GM23338 (cell line): ENCODE measurements at regions not wholly inside any gene's neighbourhood (a gene's known extent, or its start where the extent isn't known, plus 50 kb on each side); places are given as distances from the start of the nearest gene placed in this dataset.

Experiments used
- CREB1 ChIP-seq: fragments of 250-450 bp; sonication (Bioruptor Pico); IDR thresholded peaks from 2 replicates; pipeline ENCODE4 v1.5.0; 2020; ENCODE audit warnings: low read depth, mild to moderate bottlenecking, moderate library complexity
- EZH2 ChIP-seq: fragments of 200-600 bp; sonication (generic); IDR thresholded peaks from one replicate; pipeline ENCODE4 v1.8.0; 2017; ENCODE audit warnings: antibody characterized with exemption, mild to moderate bottlenecking, low read depth; ENCODE audit not compliant: unreplicated experiment
- EZH2phosphoT487 ChIP-seq: fragments of 200-600 bp; sonication (generic); IDR thresholded peaks from one replicate; pipeline ENCODE4 v1.8.1; 2018; ENCODE audit warnings: antibody characterized with exemption; ENCODE audit not compliant: unreplicated experiment
- JUNB ChIP-seq: IDR thresholded peaks from one replicate; pipeline ENCODE4 v1.6.1; 2016; ENCODE audit warnings: antibody characterized with exemption; ENCODE audit not compliant: unreplicated experiment
- POLR2AphosphoS5 ChIP-seq: IDR thresholded peaks from 2 replicates; pipeline ENCODE4 v1.6.1; 2016; ENCODE audit warnings: antibody characterized with exemption, low read depth
- ZNF331 ChIP-seq: fragments of 250-450 bp; sonication (Bioruptor Pico); IDR thresholded peaks from 2 replicates; pipeline ENCODE4 v1.5.0; 2020; ENCODE audit warnings: low read depth, mild to moderate bottlenecking, moderate library complexity
- TF ChIP-seq, protein P1 (sequence below), 2 experiments: fragments of 200-600 bp in 1 of 2; sonication (generic) in 1 of 2; conservative IDR thresholded peaks; 2 replicates each; pipeline versions ENCODE4 v1.5.1 to v1.6.1; 2016 to 2017; ENCODE audit warnings: antibody characterized with exemption in 2 of 2, low read depth in 2 of 2, mild to moderate bottlenecking in 2 of 2, moderate library complexity in 1 of 2
- TF ChIP-seq, protein P2 (sequence below): IDR thresholded peaks from one replicate; pipeline ENCODE4 v1.6.1; 2018; ENCODE audit warnings: antibody characterized with exemption; ENCODE audit not compliant: unreplicated experiment

DNA sequence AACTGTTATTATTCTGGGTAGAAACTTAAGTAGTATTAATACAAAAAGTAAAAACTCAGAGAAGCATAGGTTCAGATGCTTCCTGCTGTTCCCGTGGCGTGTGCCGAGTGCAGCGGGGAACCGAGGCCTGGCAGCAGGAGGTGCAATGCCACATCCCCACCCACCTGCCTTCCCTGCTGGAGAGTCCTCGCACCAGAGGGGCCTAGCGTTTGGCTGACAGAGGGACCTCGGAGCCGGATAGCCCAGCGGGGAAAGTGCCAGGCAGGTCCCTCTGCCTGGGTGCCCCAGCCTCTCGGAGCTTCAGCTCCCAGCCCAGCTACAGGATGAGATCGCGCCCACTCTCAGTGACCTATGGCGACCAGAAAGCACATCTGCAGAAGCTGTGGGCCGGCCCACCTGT is 169.6 kb upstream of the GSE1 start:
- TF ChIP-seq, protein P1, sequence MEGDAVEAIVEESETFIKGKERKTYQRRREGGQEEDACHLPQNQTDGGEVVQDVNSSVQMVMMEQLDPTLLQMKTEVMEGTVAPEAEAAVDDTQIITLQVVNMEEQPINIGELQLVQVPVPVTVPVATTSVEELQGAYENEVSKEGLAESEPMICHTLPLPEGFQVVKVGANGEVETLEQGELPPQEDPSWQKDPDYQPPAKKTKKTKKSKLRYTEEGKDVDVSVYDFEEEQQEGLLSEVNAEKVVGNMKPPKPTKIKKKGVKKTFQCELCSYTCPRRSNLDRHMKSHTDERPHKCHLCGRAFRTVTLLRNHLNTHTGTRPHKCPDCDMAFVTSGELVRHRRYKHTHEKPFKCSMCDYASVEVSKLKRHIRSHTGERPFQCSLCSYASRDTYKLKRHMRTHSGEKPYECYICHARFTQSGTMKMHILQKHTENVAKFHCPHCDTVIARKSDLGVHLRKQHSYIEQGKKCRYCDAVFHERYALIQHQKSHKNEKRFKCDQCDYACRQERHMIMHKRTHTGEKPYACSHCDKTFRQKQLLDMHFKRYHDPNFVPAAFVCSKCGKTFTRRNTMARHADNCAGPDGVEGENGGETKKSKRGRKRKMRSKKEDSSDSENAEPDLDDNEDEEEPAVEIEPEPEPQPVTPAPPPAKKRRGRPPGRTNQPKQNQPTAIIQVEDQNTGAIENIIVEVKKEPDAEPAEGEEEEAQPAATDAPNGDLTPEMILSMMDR (conservative IDR thresholded peaks at IDR 0.05; ENCODE audit: low read depth in 2 of 2): no peak
- TF ChIP-seq EZH2: no peak
- TF ChIP-seq, protein P2, sequence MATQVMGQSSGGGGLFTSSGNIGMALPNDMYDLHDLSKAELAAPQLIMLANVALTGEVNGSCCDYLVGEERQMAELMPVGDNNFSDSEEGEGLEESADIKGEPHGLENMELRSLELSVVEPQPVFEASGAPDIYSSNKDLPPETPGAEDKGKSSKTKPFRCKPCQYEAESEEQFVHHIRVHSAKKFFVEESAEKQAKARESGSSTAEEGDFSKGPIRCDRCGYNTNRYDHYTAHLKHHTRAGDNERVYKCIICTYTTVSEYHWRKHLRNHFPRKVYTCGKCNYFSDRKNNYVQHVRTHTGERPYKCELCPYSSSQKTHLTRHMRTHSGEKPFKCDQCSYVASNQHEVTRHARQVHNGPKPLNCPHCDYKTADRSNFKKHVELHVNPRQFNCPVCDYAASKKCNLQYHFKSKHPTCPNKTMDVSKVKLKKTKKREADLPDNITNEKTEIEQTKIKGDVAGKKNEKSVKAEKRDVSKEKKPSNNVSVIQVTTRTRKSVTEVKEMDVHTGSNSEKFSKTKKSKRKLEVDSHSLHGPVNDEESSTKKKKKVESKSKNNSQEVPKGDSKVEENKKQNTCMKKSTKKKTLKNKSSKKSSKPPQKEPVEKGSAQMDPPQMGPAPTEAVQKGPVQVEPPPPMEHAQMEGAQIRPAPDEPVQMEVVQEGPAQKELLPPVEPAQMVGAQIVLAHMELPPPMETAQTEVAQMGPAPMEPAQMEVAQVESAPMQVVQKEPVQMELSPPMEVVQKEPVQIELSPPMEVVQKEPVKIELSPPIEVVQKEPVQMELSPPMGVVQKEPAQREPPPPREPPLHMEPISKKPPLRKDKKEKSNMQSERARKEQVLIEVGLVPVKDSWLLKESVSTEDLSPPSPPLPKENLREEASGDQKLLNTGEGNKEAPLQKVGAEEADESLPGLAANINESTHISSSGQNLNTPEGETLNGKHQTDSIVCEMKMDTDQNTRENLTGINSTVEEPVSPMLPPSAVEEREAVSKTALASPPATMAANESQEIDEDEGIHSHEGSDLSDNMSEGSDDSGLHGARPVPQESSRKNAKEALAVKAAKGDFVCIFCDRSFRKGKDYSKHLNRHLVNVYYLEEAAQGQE: no peak
- no peak for TF ChIP-seq POLR2AphosphoS5
- TF ChIP-seq CREB1 (CRISPR knock-in tag): no peak
- TF ChIP-seq EZH2phosphoT487: no peak
- no peak for TF ChIP-seq ZNF331 (CRISPR knock-in tag)
- no peak for TF ChIP-seq JUNB
